Panc1 (cell line): ENCODE measurements at regions not wholly inside any gene's neighbourhood (a gene's known extent, or its start where the extent isn't known, plus 50 kb on each side); places are given as distances from the start of the nearest gene placed in this dataset.

Experiments
- ATAC-seq: fragments of 200-7000 bp; cut with Tn5 transposase; 2 replicates; pipeline ENCODE4 v1.9.1; 2020; ENCODE audit warnings: mild to moderate bottlenecking, moderate library complexity
- BruUV-seq: library from RNA; stranded (reverse); fragments of 400-500 nt; replicated peaks from 2 replicates; lab custom pipeline; 2021; lab: Mats Ljungman, UMichigan
- CTCF ChIA-PET: fragments of 300-600 bp; sonication (Branson Sonifier 250); formaldehyde crosslinking; loops from one replicate; lab custom pipeline; 2022; ENCODE audit warnings: antibody characterized with exemption; lab: Charles Lee
- POLR2A ChIA-PET: fragments of 300-600 bp; sonication (Branson Sonifier 250); formaldehyde crosslinking; loops from one replicate; lab custom pipeline; 2022; ENCODE audit warnings: antibody characterized with exemption; lab: Charles Lee
- DNase-seq: peaks from one replicate; pipeline ENCODE4 v3.0.0-alpha.2; 2010; ENCODE audit warnings: low read depth, low spot score
- H3K27ac ChIP-seq: 2 replicates; pipeline ENCODE4 v1.5.1; 2011; ENCODE audit warnings: mild to moderate bottlenecking, low read length, inconsistent platforms
- H3K27me3 ChIP-seq: fragments of 200-500 bp; sonication (Bioruptor generic); 2 replicates; pipeline ENCODE4 v1.6.0; 2014; ENCODE audit warnings: low read length, inconsistent platforms; ENCODE audit not compliant: control insufficient read depth, insufficient read depth
- H3K36me3 ChIP-seq: fragments of 200-500 bp; sonication (Bioruptor generic); 2 replicates; pipeline ENCODE4 v1.5.1; 2014; ENCODE audit warnings: inconsistent platforms, mild to moderate bottlenecking, low read length, moderate library complexity; ENCODE audit not compliant: control insufficient read depth, insufficient read depth
- H3K4me1 ChIP-seq: 2 replicates; pipeline ENCODE4 v1.5.1; 2011; ENCODE audit warnings: inconsistent platforms, mild to moderate bottlenecking, low read length, moderate library complexity; ENCODE audit not compliant: control insufficient read depth, insufficient read depth
- H3K4me3 ChIP-seq, 2 experiments: 2 replicates each; pipeline ENCODE4 v1.5.1; 2011 to 2012; ENCODE audit warnings: low read depth in 2 of 2, low read length in 2 of 2, mild to moderate bottlenecking in 2 of 2, inconsistent platforms in 1 of 2, moderate library complexity in 1 of 2
- H3K9me3 ChIP-seq: fragments of 200-500 bp; sonication (Bioruptor generic); 2 replicates; pipeline ENCODE4 v1.5.1; 2014; ENCODE audit warnings: low read depth, mild to moderate bottlenecking, inconsistent platforms, low read length, moderate library complexity; ENCODE audit not compliant: control insufficient read depth, insufficient read depth
- POLR2AphosphoS5 ChIP-seq: IDR thresholded peaks from 2 replicates; pipeline ENCODE4 v1.6.1; 2012; ENCODE audit warnings: mild to moderate bottlenecking, low read depth, low read length, moderate library complexity
- REST ChIP-seq, 2 experiments: IDR thresholded peaks; 2 replicates each; pipeline ENCODE4 v1.6.1; 2011 to 2012; ENCODE audit warnings: low read depth in 2 of 2, control low read depth in 1 of 2, low read length in 1 of 2, mild to moderate bottlenecking in 1 of 2, moderate library complexity in 1 of 2; ENCODE audit not compliant: insufficient read depth in 1 of 2
- SIN3A ChIP-seq: IDR thresholded peaks from 2 replicates; pipeline ENCODE4 v1.6.1; 2012; ENCODE audit warnings: low read depth, mild to moderate bottlenecking, low read length, moderate library complexity, borderline replicate concordance; ENCODE audit not compliant: insufficient read depth
- TCF7L2 ChIP-seq: IDR thresholded peaks from 2 replicates; pipeline ENCODE4 v1.6.1; 2011; ENCODE audit warnings: mild to moderate bottlenecking, low read depth, low read length, inconsistent platforms
- in situ Hi-C: cut with HindIII; loops from 2 replicates; pipeline ENCODE4 v1.10.0; 2016; ENCODE audit warnings: low sequenced_read_pairs, low pct_unique_long_range_greater_than_20kb
- intact Hi-C: fragments of 100-400 bp; cut with micrococcal nuclease; formaldehyde crosslinking; loops from one replicate; pipeline ENCODE4 v1.10.0; 2022; ENCODE audit not compliant: unreplicated experiment
- TF ChIP-seq, protein P1 (sequence below): fragments of 450-650 bp; IDR thresholded peaks from 2 replicates; pipeline ENCODE4 v1.5.1; 2017; ENCODE audit warnings: mild to moderate bottlenecking

DNA sequence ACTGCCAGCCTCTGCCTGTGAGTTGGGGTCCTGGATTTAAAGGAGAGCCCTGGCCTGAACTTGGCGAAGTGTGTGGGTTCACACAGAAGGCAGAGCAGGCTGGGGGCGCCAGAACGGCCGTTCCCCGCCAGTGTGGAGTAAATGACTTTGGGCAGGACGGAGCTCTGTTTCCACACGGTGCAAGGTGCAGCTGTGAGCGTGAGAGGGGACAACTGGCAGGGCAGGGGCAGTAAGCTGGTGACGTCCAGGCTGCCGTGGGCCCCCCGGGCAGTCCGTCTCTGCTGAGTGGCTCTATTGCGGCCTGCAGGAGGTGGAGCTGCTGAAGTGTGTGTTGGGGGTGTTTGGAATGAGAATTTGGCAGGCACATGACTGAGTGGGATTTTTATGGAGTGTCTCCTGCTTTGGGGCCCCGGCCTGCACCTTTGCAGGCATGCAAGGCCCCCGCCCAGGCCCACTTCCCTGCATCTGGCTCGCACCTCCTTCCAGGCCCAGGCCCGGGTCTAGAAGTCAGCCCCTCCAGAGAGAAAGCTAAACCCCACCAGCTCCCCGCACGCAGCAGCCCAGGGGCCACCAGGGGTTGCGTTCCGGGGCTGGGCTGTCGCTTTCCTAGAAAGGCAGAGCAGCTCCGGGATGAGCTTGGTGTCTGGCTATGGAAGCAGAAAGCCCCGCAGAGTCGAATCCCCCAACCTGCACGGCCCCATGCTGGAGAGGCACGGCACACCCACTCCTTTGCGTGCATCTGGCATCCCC is 62.2 kb upstream of the GRPEL1 start:
- H3K36me3 ChIP-seq: no peaks in the 10 kb centered on the region
- no TSS peak for BruUV-seq
- TF ChIP-seq, protein P1, sequence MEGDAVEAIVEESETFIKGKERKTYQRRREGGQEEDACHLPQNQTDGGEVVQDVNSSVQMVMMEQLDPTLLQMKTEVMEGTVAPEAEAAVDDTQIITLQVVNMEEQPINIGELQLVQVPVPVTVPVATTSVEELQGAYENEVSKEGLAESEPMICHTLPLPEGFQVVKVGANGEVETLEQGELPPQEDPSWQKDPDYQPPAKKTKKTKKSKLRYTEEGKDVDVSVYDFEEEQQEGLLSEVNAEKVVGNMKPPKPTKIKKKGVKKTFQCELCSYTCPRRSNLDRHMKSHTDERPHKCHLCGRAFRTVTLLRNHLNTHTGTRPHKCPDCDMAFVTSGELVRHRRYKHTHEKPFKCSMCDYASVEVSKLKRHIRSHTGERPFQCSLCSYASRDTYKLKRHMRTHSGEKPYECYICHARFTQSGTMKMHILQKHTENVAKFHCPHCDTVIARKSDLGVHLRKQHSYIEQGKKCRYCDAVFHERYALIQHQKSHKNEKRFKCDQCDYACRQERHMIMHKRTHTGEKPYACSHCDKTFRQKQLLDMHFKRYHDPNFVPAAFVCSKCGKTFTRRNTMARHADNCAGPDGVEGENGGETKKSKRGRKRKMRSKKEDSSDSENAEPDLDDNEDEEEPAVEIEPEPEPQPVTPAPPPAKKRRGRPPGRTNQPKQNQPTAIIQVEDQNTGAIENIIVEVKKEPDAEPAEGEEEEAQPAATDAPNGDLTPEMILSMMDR: no peak
- no peak for TF ChIP-seq POLR2AphosphoS5
- TF ChIP-seq TCF7L2: no peak
- no peak for TF ChIP-seq SIN3A
- no peak for TF ChIP-seq REST (IDR thresholded peaks at IDR 0.05; ENCODE audit: insufficient read depth in 1 of 2, low read depth in 2 of 2, low read length in 1 of 2)
- H3K4me3 ChIP-seq: no peak overlapping the region
- H3K27ac ChIP-seq: no peak overlapping the region
- ATAC-seq (no peak), DNase-seq (no peak)
- ChIA-PET POLR2A (no interaction called here), CTCF (no interaction called here)
- in situ Hi-C loops: no loop called here
- intact Hi-C loops: no loop called here
- H3K4me1 ChIP-seq: no peaks in the 10 kb centered on the region
- no peaks in the 10 kb centered on the region for H3K9me3 ChIP-seq
- no peaks in the 10 kb centered on the region for H3K27me3 ChIP-seq

DNA sequence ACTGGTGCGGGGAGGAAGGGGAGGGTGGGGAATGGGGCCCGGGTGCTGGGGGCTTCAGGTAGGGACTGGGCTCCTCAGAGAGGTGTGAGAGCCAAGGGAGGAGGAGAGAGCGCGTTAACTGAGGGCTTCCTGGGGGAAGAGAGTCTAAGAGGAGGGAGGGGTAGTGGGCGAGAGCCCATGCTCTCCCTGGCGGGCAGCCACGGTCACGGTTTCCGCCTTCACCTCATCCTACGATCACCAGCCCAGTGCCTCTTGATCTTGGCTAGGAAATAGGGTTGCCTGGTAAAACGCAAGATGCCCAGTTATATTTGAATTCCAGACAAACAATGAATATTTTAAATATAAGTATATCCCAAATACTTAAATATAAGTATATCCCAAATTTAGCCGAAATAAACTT is 60.8 kb upstream of the GRPEL1 start:
- Histone ChIP-seq H3K4me3 (no peak overlapping the region), H3K4me1 (no peaks in the 10 kb centered on the region), H3K27me3 (no peaks in the 10 kb centered on the region), H3K9me3 (no peaks in the 10 kb centered on the region), H3K36me3 (no peaks in the 10 kb centered on the region), H3K27ac (no peak overlapping the region)
- POLR2A ChIA-PET: no interaction called here
- intact Hi-C loops (no loop called here), in situ Hi-C loops (no loop called here)
- DNase-seq: no peak
- no peak for TF ChIP-seq REST (IDR thresholded peaks at IDR 0.05; ENCODE audit: insufficient read depth in 1 of 2, low read depth in 2 of 2, low read length in 1 of 2)
- TF ChIP-seq TCF7L2: no peak
- no peak for TF ChIP-seq SIN3A
- TF ChIP-seq POLR2AphosphoS5: no peak
- TF ChIP-seq, protein P1: no peak
- CTCF ChIA-PET: no interaction called here
- BruUV-seq: no TSS peak
- no peak for ATAC-seq
